ENCODE measurements at regions not wholly inside any gene's neighbourhood (a gene's known extent, or its start where the extent isn't known, plus 50 kb on each side); places are given as distances from the start of the nearest gene placed in this dataset.

DNA sequence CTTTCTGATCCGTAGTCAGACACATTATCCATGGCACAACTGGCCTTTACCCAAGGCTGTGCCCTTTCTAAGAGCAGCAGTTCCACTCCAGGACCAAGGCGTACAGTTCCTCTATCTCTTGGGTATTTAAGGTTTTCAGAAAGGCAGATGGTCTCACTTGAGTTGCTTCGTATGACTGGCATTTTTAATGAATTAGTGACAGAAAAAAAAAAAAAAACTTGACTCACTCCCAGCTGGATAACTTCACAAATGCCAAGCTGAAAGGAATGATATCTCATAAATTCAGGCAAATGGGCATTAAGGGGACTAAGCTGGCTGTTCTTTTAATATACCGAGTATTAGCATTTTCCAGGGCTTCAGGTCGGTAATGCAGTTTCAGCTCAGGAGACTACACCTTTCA lies 60.7 kb downstream of the SLC24A2 start:
- TF ChIP-seq CTCF (IDR thresholded peaks at IDR 0.05; ENCODE audit: low read depth, low read length): no peak
- no peak for TF ChIP-seq POLR2A (IDR thresholded peaks at IDR 0.05; ENCODE audit: extremely low read depth, insufficient read length)
- no peak for TF ChIP-seq MAX (IDR thresholded peaks at IDR 0.05; ENCODE audit: low read depth, low read length)
- no peak for TF ChIP-seq MYC (IDR thresholded peaks at IDR 0.05; ENCODE audit: low read depth, low read length)
